NOMO-1 (cell line): ENCODE measurements at regions not wholly inside any gene's neighbourhood (a gene's known extent, or its start where the extent isn't known, plus 50 kb on each side); places are given as distances from the start of the nearest gene placed in this dataset.
"Not testable (repeated sequence)": the region's sequence is repeated elsewhere in the genome, so short reads cannot be mapped to it uniquely, and the experiment has no call there.

ENCODE experiments used
- DNase-seq, 2 experiments: peaks; one replicate each; lab custom pipeline; 2025; ENCODE audit not compliant: unreplicated experiment in 2 of 2; lab: John Stamatoyannopoulos, UW

GRCh38 chr19:29060813-29061364 is 152.1 kb downstream of the UQCRFS1 start:
- no peak for DNase-seq

GRCh38 chr19:29056535-29056934 is 156.4 kb downstream of the UQCRFS1 start:
- DNase-seq = no peak

DNA sequence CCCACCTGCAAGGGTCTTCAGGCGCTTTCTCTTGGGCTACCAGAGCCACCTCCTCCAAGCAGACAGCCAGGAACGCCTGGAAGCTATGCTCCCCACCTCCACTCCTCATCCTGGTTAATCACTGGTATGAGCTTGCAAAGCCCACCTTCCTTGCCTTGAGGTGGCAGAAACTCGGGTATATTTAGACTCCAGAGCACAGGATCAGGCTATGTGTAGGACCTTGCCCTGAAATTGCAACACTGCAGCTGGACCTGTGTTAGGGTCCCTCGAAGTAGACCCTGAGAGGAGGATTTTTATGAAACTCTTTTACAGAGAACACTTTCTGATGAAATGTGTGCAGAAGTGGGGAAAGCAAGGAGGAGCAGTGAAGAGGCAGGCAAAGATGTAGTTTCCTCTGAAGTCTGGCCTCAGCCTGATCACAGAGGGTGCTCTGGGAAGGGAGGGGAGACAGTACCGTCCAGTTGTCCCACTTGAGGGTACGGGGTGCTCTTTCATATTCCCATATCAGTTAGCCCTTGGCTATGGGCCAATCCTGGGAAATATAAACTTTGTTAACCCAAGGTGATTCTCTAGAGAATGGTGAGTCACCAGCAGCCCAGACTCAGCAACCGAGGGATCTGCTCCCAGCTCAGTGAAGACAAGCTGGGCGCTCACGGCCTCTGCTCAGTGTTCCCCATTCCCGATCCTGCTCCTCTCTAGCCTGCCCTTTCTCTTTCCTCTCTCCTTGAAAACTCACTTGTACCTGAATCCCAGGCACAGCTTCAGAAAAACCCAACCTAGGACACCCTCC is 157.9 kb downstream of the UQCRFS1 start:
- no peak for DNase-seq

DNA sequence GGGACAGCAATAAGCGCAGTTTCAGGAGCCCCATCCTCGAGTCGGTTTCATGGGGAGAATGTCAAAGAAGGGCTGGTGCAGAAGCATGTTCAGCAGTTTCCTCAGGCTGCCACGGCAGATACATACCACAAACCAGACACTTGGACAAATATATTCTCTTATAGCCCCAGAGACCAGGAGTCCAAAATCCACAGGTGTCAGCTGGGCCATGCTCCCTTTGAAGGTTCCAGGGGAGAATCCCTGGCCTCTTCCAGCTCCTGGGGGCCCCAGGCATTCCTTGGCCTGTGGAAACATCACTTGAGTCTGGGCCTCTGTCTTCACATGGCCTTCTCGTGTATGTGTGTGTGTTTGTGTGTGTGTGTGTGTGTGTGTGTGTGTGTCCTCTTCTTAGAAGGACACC is 164.1 kb downstream of the UQCRFS1 start:
- no peak for DNase-seq

DNA sequence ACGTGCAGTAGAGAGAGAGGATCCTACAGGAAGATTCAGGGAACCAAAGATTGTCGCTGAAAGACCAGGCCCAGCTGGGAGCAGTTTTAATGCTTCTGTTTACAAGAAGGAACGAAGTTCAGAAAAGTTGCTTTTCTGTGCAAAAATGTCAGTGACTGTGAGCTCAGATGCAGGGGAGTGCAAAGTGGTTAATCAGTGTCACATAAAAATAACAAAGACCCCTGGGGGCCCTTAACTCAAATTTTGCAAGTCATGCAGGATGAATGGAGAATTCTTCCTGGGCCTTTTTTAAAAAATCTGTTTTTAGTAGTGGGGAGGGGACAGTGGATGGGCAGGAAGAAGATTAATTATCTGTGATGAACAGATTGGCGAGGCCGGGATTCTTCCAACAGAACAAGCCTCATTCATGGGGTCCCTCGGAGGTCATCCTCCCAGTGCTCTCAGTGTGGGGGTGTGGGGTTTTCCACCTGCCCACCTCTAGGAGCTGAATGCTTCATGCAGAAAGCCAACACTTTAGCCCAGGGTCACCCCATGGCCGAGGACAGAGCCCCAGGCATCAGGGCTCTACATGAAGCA is 167.2 kb downstream of the UQCRFS1 start:
- no peak for DNase-seq

- no peak for DNase-seq
These were observed 168.9 kb downstream of the UQCRFS1 start for GRCh38 chr19:29044037-29044436.

DNA sequence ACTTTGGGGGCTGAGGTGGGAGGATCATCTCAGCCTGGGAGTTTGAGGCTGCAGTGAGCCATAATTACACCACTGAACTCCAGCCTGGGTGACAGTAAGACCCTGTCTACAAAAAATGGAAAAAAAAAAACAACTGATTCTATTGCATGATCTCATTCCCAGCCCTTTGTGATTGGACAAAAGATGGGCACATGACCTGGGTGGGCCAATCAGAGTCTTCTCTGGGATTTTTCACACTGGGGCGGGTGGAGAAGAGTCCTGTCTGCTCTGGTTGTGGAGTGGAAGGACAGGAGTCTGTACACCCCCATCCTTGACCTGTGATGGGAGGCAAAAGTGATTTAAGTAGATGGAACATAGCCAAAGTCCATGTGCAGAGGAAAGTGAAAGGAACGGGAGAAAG is 170.5 kb downstream of the UQCRFS1 start:
- no peak for DNase-seq

GRCh38 chr19:29040951-29041350 is 172.0 kb downstream of the UQCRFS1 start:
- no peak for DNase-seq

- no peak for DNase-seq
These were observed 172.7 kb downstream of the UQCRFS1 start for GRCh38 chr19:29040292-29040691.

DNA sequence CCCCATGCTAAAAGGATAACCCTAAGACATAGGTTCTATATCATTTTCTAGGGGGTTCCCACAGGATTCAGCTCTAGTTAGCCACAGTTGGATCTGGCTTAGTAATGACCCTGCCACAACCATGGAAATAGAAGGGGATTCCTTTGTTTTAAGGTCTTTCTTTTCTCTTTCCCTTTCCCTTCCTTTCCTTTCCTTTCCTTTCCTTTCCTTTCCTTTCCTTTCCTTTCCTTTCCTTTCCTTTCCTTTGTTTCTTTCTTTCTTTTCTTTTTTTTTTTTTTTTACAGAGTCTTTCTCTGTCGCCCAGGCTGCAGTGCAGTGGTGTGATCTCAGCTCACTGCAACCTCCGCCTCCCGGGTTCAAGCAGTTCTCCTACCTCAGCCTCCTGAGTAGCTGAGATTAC is 173.9 kb downstream of the UQCRFS1 start:
- DNase-seq = not testable (repeated sequence)

- DNase-seq = no peak
These were observed 181.7 kb downstream of the UQCRFS1 start for GRCh38 chr19:29031216-29031615.

DNA sequence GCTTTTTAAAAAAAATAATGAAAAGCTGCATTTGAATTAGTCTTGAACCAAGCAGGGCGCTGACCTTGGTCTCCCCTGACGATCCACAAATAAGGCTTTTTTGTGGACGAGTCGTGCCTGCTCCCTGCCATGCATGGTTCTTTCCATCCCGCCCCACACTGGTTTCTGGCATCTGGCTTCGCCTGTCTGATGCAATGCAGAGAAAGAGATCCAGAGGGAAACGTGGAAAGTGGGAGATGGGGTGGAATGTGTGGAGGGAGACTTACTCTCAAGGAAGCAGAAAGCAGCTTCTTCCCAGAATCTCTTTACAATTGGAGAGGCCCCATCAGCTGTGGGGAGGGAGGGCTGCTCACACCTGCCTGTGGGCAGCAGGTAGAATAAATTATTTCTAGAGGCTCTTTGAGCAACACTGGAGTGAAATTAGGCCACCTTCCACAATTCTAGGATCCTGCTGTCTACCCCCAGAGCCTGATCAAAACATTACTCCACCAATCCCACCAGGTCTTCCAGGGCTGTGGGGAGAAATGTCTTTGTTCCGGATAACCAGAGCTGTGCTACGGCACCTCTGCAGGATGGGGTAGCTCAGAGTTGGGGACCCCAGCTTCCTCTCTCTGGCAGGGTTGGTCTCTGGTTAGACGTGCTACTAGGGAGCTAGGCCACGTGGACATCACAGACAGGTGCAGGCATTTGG is 183.5 kb downstream of the UQCRFS1 start:
- DNase-seq = no peak

GRCh38 chr19:29022599-29022998 is 190.4 kb downstream of the UQCRFS1 start:
- DNase-seq = no peak

GRCh38 chr19:29022165-29022564 is 190.8 kb downstream of the UQCRFS1 start:
- no peak for DNase-seq

- DNase-seq = no peak
These were observed 191.6 kb downstream of the UQCRFS1 start for GRCh38 chr19:29021232-29021916.

DNA sequence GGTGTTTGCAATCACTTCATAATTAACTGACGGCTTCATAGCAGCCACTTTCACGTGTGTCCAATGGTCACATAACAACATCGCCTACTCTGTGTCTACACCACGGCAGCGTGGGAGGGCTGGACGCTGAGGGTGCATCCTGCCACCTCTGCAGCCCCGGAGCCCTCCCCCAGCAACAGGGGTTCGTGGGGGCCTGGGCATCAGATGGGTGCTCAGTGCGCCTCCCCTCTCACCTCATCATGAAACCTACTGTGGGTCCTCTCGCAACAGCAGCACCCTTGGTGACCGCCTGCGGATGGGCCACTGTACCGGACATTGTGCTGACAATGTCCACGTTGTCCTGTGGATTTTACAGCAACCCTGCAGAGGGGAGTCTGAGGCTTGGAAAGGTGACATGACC is 193.5 kb downstream of the UQCRFS1 start:
- no peak for DNase-seq

DNA sequence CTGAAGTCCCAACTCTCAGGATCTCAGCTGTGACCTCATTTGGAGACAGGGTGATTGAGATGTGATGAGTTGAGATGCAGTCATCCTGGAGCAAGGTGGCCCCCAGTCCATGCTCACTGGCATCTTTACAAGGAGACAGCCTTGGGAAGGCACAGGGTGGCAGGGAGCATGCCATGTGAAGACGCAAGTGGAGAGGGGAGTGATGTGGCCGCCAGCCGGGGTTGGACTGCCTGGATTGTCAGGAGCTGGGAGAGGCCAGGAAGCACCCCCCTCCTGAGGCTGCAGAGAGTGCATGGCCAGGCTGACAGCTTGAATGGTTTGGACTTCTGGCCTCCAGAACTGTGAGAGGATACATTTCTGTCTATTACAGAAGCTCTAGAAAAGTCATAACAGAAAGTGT is 194.4 kb downstream of the UQCRFS1 start:
- DNase-seq = no peak

DNA sequence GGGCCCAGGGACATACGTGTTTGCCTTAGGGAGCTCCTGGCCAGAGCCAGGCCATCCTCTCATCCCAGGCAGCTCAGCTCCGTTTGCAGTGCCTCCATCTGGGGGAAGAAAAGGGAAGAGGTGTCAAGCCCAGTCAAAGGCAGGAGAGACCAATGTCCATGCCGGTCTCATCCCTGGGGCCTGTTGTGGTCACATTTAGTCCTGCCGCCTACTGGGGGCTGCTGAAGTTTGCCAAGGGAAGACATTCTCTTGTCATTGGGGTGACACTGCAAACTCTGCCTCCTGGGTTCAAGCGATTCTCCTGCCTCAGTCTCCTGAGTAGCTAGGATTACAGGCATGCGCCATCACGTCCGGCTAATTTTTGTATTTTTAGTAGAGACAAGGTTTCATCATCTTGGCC is 195.2 kb downstream of the UQCRFS1 start:
- no peak for DNase-seq

GRCh38 chr19:29016926-29017760 is 195.8 kb downstream of the UQCRFS1 start:
- DNase-seq = no peak

DNA sequence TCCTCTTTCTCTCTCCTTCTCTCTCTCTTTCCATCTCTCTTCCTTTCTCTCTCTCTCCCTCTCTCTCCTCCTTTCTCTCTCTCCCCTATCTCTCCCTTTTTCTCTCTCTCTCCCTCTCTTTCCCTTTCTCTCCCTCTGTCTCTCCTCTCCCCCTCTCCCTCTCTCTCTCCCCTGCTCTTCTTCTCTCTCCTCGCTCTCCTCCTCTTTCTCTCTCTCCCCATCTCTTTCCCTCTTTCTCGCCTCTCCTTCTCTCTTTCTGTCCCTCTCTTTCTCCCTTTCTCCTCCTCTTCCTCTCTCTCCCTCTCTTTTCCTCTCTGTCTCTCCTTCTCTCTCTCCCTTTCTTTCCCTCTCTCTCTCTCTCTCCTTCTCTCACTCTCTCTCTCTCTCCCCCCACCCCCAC is 196.6 kb downstream of the UQCRFS1 start:
- DNase-seq = no peak
